HEK293 (cell line): ENCODE measurements at regions not wholly inside any gene's neighbourhood (a gene's known extent, or its start where the extent isn't known, plus 50 kb on each side); places are given as distances from the start of the nearest gene placed in this dataset.

Experiments
- CTCF ChIA-PET: fragments of 350-600 bp; formaldehyde crosslinking; extraction: SDS; loops from one replicate; lab custom pipeline; 2021; ENCODE audit warnings: antibody characterized with exemption; lab: Yijun Ruan, JAX
- POLR2A ChIA-PET: fragments of 300-600 bp; formaldehyde crosslinking; extraction: SDS; loops from one replicate; lab custom pipeline; 2020; ENCODE audit warnings: antibody characterized with exemption, inconsistent platforms; lab: Yijun Ruan, JAX
- H3K27ac ChIP-seq: fragments of 200-500 bp; sonication (Bioruptor generic); 2 replicates; pipeline ENCODE4 v1.5.1; 2014; ENCODE audit warnings: low read depth, low read length, control low read depth, inconsistent platforms; ENCODE audit errors: extremely low read depth
- H3K36me3 ChIP-seq, 2 experiments: fragments of 200-500 bp in 1 of 2; sonication (Bioruptor generic) in 1 of 2; 1 replicate in 1 of 2; 2 replicates in 1 of 2; pipeline ENCODE4 v1.5.1; 2014 to 2017; ENCODE audit warnings: inconsistent platforms in 2 of 2, low read length in 2 of 2; ENCODE audit not compliant: control insufficient read depth in 2 of 2, insufficient read depth in 1 of 2
- H3K4me1 ChIP-seq: fragments of 200-500 bp; sonication (Bioruptor generic); 2 replicates; pipeline ENCODE4 v1.5.1; 2014; ENCODE audit warnings: mild to moderate bottlenecking, low read length, inconsistent platforms; ENCODE audit not compliant: control insufficient read depth, insufficient read depth
- H3K4me3 ChIP-seq: 2 replicates; pipeline ENCODE4 v1.5.1; 2011; ENCODE audit warnings: low read depth, mild to moderate bottlenecking, control low read depth, low read length, moderate library complexity
- H3K9me3 ChIP-seq: fragments of 200-500 bp; sonication (Bioruptor generic); 2 replicates; pipeline ENCODE4 v1.5.1; 2014; ENCODE audit warnings: low read depth, low read length, inconsistent platforms; ENCODE audit not compliant: control insufficient read depth, insufficient read depth
- BCL11B ChIP-seq: fragments of 450-650 bp; formaldehyde crosslinking; IDR thresholded peaks from 2 replicates; pipeline ENCODE4 v1.5.1; 2016; ENCODE audit warnings: low read depth, missing biosample characterization, missing genetic modification characterization
- EGR2 ChIP-seq: fragments of 450-650 bp; formaldehyde crosslinking; IDR thresholded peaks from 2 replicates; pipeline ENCODE4 v1.5.1; 2016; ENCODE audit warnings: low read depth, missing biosample characterization, missing genetic modification characterization
- GFI1B ChIP-seq: fragments of 450-650 bp; formaldehyde crosslinking; IDR thresholded peaks from 2 replicates; pipeline ENCODE4 v1.5.1; 2016; ENCODE audit warnings: missing biosample characterization, missing genetic modification characterization
- MZF1 ChIP-seq: fragments of 450-650 bp; formaldehyde crosslinking; IDR thresholded peaks from 2 replicates; pipeline ENCODE4 v1.5.1; 2017; ENCODE audit warnings: missing biosample characterization, missing genetic modification characterization, borderline replicate concordance
- REST ChIP-seq: fragments of 450-650 bp; formaldehyde crosslinking; IDR thresholded peaks from 2 replicates; pipeline ENCODE4 v1.5.1; 2016; ENCODE audit warnings: missing biosample characterization, missing genetic modification characterization
- SP7 ChIP-seq: fragments of 450-650 bp; formaldehyde crosslinking; IDR thresholded peaks from 2 replicates; pipeline ENCODE4 v1.5.1; 2016; ENCODE audit warnings: missing biosample characterization, missing genetic modification characterization
- TRIM28 ChIP-seq: IDR thresholded peaks from 2 replicates; pipeline ENCODE4 v1.6.1; 2011; ENCODE audit warnings: low read length, control low read depth, borderline replicate concordance
- ZBTB11 ChIP-seq: fragments of 450-650 bp; formaldehyde crosslinking; conservative IDR thresholded peaks from 2 replicates; pipeline ENCODE4 v1.5.1; 2016; ENCODE audit warnings: low read depth, missing biosample characterization, missing genetic modification characterization
- ZFP69B ChIP-seq: fragments of 450-650 bp; formaldehyde crosslinking; IDR thresholded peaks from 2 replicates; pipeline ENCODE4 v1.5.1; 2016; ENCODE audit warnings: missing biosample characterization, missing genetic modification characterization
- ZNF26 ChIP-seq: fragments of 450-650 bp; formaldehyde crosslinking; IDR thresholded peaks from 2 replicates; pipeline ENCODE4 v1.5.1; 2016; ENCODE audit warnings: missing biosample characterization, missing genetic modification characterization
- ZNF302 ChIP-seq: fragments of 450-650 bp; formaldehyde crosslinking; IDR thresholded peaks from 2 replicates; pipeline ENCODE4 v1.5.1; 2016; ENCODE audit warnings: missing biosample characterization, missing genetic modification characterization, low read depth
- ZNF404 ChIP-seq: fragments of 450-650 bp; formaldehyde crosslinking; IDR thresholded peaks from 2 replicates; pipeline ENCODE4 v1.5.1; 2017; ENCODE audit warnings: missing biosample characterization, missing genetic modification characterization
- ZNF549 ChIP-seq: fragments of 450-650 bp; IDR thresholded peaks from 2 replicates; pipeline ENCODE4 v1.5.1; 2018; ENCODE audit warnings: missing biosample characterization, missing genetic modification characterization, mild to moderate bottlenecking, inconsistent platforms, moderate library complexity
- ZNF654 ChIP-seq: fragments of 450-650 bp; formaldehyde crosslinking; IDR thresholded peaks from 2 replicates; pipeline ENCODE4 v1.5.1; 2016; ENCODE audit warnings: low read depth, missing biosample characterization, missing genetic modification characterization
- ZNF701 ChIP-seq: fragments of 450-650 bp; formaldehyde crosslinking; IDR thresholded peaks from 2 replicates; pipeline ENCODE4 v1.5.1; 2016; ENCODE audit warnings: missing biosample characterization, missing genetic modification characterization
- ZNF768 ChIP-seq: fragments of 450-650 bp; formaldehyde crosslinking; IDR thresholded peaks from 2 replicates; pipeline ENCODE4 v1.5.1; 2018; ENCODE audit warnings: missing biosample characterization, mild to moderate bottlenecking, missing genetic modification characterization
- TF ChIP-seq, protein P1 (sequence below): fragments of 450-650 bp; formaldehyde crosslinking; IDR thresholded peaks from 2 replicates; pipeline ENCODE4 v1.5.1; 2017; ENCODE audit warnings: missing biosample characterization, mild to moderate bottlenecking, missing genetic modification characterization, moderate library complexity
- TF ChIP-seq, protein P2 (sequence below): fragments of 450-650 bp; formaldehyde crosslinking; IDR thresholded peaks from 2 replicates; pipeline ENCODE4 v1.5.1; 2016; ENCODE audit warnings: missing biosample characterization, missing genetic modification characterization
- TF ChIP-seq, protein P3 (sequence below): fragments of 450-650 bp; formaldehyde crosslinking; optimal IDR thresholded peaks from 2 replicates; pipeline ENCODE3; 2016; ENCODE audit warnings: missing biosample characterization, mild to moderate bottlenecking, missing genetic modification characterization

DNA sequence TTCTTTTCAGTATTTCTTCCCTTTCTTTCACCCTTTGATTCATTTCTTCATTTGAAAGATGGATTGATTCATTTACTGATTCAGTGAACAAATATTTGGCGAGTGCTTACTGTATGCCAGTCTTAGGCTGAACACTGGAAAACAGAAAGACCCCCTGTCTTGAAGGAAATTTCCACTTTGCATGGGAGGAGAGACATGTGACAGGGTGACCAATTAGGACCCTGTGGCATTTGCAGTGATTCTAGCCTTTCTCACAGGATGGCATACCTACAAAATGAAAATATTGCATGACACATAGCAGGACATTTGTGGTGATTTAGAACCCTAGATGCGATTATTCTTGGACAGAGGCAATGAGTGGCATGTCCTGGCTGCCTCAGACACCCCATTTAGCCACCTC lies 407.2 kb upstream of the SGCD start:
- H3K9me3 ChIP-seq, result no peaks in the 10 kb centered on the region; the same call in 1 of the 2 replicates
- CTCF ChIA-PET, result no interaction called here
- TF ChIP-seq, protein P1, sequence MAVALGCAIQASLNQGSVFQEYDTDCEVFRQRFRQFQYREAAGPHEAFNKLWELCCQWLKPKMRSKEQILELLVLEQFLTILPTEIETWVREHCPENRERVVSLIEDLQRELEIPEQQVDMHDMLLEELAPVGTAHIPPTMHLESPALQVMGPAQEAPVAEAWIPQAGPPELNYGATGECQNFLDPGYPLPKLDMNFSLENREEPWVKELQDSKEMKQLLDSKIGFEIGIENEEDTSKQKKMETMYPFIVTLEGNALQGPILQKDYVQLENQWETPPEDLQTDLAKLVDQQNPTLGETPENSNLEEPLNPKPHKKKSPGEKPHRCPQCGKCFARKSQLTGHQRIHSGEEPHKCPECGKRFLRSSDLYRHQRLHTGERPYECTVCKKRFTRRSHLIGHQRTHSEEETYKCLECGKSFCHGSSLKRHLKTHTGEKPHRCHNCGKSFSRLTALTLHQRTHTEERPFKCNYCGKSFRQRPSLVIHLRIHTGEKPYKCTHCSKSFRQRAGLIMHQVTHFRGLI (tag by site-specific recombination), result no peak
- TF ChIP-seq SP7 (tag by site-specific recombination) (no peak), ZFP69B (tag by site-specific recombination) (no peak), ZNF654 (tag by site-specific recombination) (no peak), ZNF404 (tag by site-specific recombination) (no peak), GFI1B (tag by site-specific recombination) (no peak), TRIM28 (no peak), BCL11B (tag by site-specific recombination) (no peak), EGR2 (tag by site-specific recombination) (no peak)
- TF ChIP-seq, all 188 proteins: peak for 0
- POLR2A ChIA-PET, result no interaction called here
- Histone ChIP-seq H3K4me1 (no peaks in the 10 kb centered on the region), H3K36me3 (no peaks in the 10 kb centered on the region), H3K4me3 (no peak overlapping the region), H3K27ac (no peak overlapping the region)

DNA sequence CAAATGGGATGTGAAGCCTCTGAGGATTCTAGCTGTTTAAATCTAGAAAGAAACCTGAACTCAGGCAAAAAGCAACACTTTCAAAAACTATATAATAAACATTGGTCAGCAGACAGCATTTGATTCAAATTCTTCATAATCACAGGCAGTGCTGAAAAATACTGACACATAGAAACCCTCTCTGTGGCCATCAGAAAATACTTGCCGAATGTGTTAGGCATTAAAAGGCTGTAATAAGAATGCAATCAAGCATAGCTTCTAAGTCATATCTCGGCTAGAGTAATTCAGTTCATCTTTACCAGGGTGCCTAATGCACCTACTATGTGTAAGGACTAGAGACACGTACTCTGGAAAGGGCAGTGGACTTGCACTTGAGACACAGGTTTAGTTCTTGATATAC lies 405.3 kb upstream of the SGCD start:
- Histone ChIP-seq H3K4me3 (no peak overlapping the region), H3K4me1 (no peaks in the 10 kb centered on the region), H3K36me3 (no peaks in the 10 kb centered on the region), H3K27ac (no peak overlapping the region), H3K9me3 (no peaks in the 10 kb centered on the region; the same call in 1 of the 2 replicates)
- POLR2A ChIA-PET, result no interaction called here
- CTCF ChIA-PET, result no interaction called here
- TF ChIP-seq MZF1 (tag by site-specific recombination) (no peak), TRIM28 (no peak), ZBTB11 (tag by site-specific recombination) (no peak), ZNF549 (tag by site-specific recombination) (no peak), ZNF768 (tag by site-specific recombination) (no peak), ZNF302 (tag by site-specific recombination) (no peak), EGR2 (tag by site-specific recombination) (no peak), REST (tag by site-specific recombination) (no peak), ZNF26 (no peak), ZNF701 (tag by site-specific recombination) (no peak)
- TF ChIP-seq, protein P2, sequence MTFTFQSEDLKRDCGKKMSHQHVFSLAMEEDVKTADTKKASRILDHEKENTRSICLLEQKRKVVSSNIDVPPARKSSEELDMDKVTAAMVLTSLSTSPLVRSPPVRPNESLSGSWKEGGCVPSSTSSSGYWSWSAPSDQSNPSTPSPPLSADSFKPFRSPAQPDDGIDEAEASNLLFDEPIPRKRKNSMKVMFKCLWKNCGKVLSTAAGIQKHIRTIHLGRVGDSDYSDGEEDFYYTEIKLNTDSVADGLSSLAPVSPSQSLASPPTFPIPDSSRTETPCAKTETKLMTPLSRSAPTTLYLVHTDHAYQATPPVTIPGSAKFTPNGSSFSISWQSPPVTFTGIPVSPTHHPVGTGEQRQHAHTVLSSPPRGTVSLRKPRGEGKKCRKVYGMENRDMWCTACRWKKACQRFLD (tag by site-specific recombination), result no peak
- TF ChIP-seq, protein P3, sequence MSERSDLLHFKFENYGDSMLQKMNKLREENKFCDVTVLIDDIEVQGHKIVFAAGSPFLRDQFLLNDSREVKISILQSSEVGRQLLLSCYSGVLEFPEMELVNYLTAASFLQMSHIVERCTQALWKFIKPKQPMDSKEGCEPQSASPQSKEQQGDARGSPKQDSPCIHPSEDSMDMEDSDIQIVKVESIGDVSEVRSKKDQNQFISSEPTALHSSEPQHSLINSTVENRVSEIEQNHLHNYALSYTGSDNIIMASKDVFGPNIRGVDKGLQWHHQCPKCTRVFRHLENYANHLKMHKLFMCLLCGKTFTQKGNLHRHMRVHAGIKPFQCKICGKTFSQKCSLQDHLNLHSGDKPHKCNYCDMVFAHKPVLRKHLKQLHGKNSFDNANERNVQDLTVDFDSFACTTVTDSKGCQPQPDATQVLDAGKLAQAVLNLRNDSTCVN (tag by site-specific recombination), result no peak
